ENCODE measurements at regions not wholly inside any gene's neighbourhood (a gene's known extent, or its start where the extent isn't known, plus 50 kb on each side); places are given as distances from the start of the nearest gene placed in this dataset.

DNA sequence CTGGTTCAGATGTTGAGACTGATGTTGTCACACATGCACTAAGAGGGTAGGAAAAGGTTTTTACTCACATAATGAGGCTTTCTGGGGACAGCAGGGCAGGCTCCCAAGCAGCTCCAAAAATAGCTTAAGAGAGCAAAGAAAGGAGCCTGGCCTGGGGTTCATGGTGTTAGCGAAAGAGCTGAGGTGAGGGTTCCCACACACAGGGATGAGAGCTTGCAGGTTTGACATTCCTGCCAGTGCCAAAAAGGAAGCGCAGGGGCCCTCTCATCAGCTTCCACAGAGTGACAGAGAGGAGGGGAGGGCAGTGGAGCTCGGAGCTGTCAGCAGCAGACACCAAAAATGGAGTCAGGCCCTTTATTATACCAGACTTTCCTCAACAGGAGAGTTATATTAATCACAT lies 65.5 kb upstream of the FAM216B start:
- CTCF ChIA-PET (ENCODE audit: low intra/inter-chr PET ratio): no interaction called here
- H3K4me2 ChIP-seq (ENCODE audit: insufficient read depth, low read length): no peak overlapping the region
- H3K27ac ChIP-seq (ENCODE audit: extremely low read depth, low read depth, low read length): no peak overlapping the region
- TF ChIP-seq, protein P1, sequence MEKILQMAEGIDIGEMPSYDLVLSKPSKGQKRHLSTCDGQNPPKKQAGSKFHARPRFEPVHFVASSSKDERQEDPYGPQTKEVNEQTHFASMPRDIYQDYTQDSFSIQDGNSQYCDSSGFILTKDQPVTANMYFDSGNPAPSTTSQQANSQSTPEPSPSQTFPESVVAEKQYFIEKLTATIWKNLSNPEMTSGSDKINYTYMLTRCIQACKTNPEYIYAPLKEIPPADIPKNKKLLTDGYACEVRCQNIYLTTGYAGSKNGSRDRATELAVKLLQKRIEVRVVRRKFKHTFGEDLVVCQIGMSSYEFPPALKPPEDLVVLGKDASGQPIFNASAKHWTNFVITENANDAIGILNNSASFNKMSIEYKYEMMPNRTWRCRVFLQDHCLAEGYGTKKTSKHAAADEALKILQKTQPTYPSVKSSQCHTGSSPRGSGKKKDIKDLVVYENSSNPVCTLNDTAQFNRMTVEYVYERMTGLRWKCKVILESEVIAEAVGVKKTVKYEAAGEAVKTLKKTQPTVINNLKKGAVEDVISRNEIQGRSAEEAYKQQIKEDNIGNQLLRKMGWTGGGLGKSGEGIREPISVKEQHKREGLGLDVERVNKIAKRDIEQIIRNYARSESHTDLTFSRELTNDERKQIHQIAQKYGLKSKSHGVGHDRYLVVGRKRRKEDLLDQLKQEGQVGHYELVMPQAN (IDR thresholded peaks at IDR 0.05; ENCODE audit: borderline replicate concordance): no peak
- TF ChIP-seq, protein P2, sequence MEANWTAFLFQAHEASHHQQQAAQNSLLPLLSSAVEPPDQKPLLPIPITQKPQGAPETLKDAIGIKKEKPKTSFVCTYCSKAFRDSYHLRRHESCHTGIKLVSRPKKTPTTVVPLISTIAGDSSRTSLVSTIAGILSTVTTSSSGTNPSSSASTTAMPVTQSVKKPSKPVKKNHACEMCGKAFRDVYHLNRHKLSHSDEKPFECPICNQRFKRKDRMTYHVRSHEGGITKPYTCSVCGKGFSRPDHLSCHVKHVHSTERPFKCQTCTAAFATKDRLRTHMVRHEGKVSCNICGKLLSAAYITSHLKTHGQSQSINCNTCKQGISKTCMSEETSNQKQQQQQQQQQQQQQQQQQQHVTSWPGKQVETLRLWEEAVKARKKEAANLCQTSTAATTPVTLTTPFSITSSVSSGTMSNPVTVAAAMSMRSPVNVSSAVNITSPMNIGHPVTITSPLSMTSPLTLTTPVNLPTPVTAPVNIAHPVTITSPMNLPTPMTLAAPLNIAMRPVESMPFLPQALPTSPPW (CRISPR knock-in tag; IDR thresholded peaks at IDR 0.05): no peak
- no peak for TF ChIP-seq ELF1 (tag; IDR thresholded peaks at IDR 0.05)
- no peak for TF ChIP-seq SMARCA4 (IDR thresholded peaks at IDR 0.05)
- TF ChIP-seq MCM2 (IDR thresholded peaks at IDR 0.05; ENCODE audit: low read depth): no peak
- no peak for TF ChIP-seq STAT5A (IDR thresholded peaks at IDR 0.05; ENCODE audit: borderline replicate concordance, low read length)
- TF ChIP-seq CTBP1 (IDR thresholded peaks at IDR 0.05; ENCODE audit: borderline replicate concordance): no peak
- TF ChIP-seq, protein P3, sequence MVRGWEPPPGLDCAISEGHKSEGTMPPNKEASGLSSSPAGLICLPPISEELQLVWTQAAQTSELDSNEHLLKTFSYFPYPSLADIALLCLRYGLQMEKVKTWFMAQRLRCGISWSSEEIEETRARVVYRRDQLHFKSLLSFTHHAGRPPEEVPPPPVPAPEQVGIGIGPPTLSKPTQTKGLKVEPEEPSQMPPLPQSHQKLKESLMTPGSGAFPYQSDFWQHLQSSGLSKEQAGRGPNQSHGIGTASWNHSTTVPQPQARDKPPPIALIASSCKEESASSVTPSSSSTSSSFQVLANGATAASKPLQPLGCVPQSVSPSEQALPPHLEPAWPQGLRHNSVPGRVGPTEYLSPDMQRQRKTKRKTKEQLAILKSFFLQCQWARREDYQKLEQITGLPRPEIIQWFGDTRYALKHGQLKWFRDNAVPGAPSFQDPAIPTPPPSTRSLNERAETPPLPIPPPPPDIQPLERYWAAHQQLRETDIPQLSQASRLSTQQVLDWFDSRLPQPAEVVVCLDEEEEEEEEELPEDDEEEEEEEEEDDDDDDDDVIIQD (CRISPR knock-in tag; IDR thresholded peaks at IDR 0.05): no peak
- TF ChIP-seq GATA2 (CRISPR knock-in tag; IDR thresholded peaks at IDR 0.05): no peak
- H3K9me1 ChIP-seq (ENCODE audit: control insufficient read depth, insufficient read depth, low read length): no peaks in the 10 kb centered on the region
- H3K79me2 ChIP-seq (ENCODE audit: control insufficient read depth, insufficient read depth, low read length): no peaks in the 10 kb centered on the region
- DNase-seq (ENCODE audit: extremely low read depth in 1 of 4, low spot score in 3 of 4) (no peak), FAIRE-seq (no peak), ATAC-seq (no peak)
- no peaks in the 10 kb centered on the region for H3K9me3 ChIP-seq (replicated peaks; ENCODE audit: control insufficient read depth, insufficient read depth, low read depth, low read length)
- H3K9ac ChIP-seq (ENCODE audit: insufficient read depth in 1 of 2, low read depth in 2 of 2, low read length in 2 of 2): no peak overlapping the region
- in situ Hi-C loops (cut with MboI) (no loop called here), intact Hi-C loops (cut with micrococcal nuclease) (no loop called here)
- no peaks in the 10 kb centered on the region for H3K4me1 ChIP-seq (replicated peaks in 1 of 2; ENCODE audit: control insufficient read depth in 2 of 2, insufficient read depth in 2 of 2, low read length in 2 of 2)
- 0% methylated on average over 3 of the region's 3 CpGs for WGBS (ENCODE audit: insufficient coverage, low coverage, missing lambda C conversion rate)
- no peaks in the 10 kb centered on the region for H4K20me1 ChIP-seq (replicated peaks; ENCODE audit: control insufficient read depth, insufficient read depth, low read length)
- no peak overlapping the region for H2AFZ ChIP-seq (ENCODE audit: low read depth, low read length)
- no peak overlapping the region for H3K4me3 ChIP-seq
- BruUV-seq (replicated peaks): no TSS peak
- no peaks in the 10 kb centered on the region for H3K27me3 ChIP-seq (ENCODE audit: control insufficient read depth in 2 of 2, insufficient read depth in 2 of 2, low read length in 2 of 2)
- POLR2A ChIA-PET: interaction anchor here (0.5 to 0.8 kb wide), 2 partner anchors 14 to 37 kb away, joined by 3 read pairs; no protein-coding TSS in a partner anchor
- H3K36me3 ChIP-seq (ENCODE audit: control insufficient read depth, insufficient read depth, low read length): no peaks in the 10 kb centered on the region
